ENCODE measurements at regions not wholly inside any gene's neighbourhood (a gene's known extent, or its start where the extent isn't known, plus 50 kb on each side); places are given as distances from the start of the nearest gene placed in this dataset.

GRCh38 chr9:20092561-20092960 lies 303.7 kb upstream of the SLC24A2 start:
- H3K9me3 ChIP-seq (replicated peaks; ENCODE audit: control insufficient read depth, low read depth, low read length) = peaks cover 2% of the 10 kb centered on the region
- no peak for DNase-seq
- WGBS (ENCODE audit: insufficient coverage) = no CpG with 5 or more reads among the region's 1 CpG

GRCh38 chr9:20087481-20087880 lies 298.6 kb upstream of the SLC24A2 start:
- Histone ChIP-seq H3K36me3 (ENCODE audit: control insufficient read depth, insufficient read depth, low read length) (no peaks in the 10 kb centered on the region), H3K9me3 (replicated peaks; ENCODE audit: control insufficient read depth, low read depth, low read length) (no peaks in the 10 kb centered on the region), H3K27me3 (ENCODE audit: control insufficient read depth, insufficient read depth, low read length) (no peaks in the 10 kb centered on the region), H3K4me1 (ENCODE audit: control insufficient read depth, insufficient read depth, low read length) (no peaks in the 10 kb centered on the region), H3K4me3 (ENCODE audit: low read length) (no peak overlapping the region), H3K27ac (ENCODE audit: low read length) (no peak overlapping the region)
- peak; percentile 48 for DNase-seq
- 100% methylated on average over 1 of the region's 1 CpG for WGBS (ENCODE audit: insufficient coverage)

More at GRCh38 chr9:20092561-20092960, 303.7 kb upstream of the SLC24A2 start:
- Histone ChIP-seq H3K4me3 (ENCODE audit: low read length) (no peak overlapping the region), H3K27ac (ENCODE audit: low read length) (no peak overlapping the region), H3K36me3 (ENCODE audit: control insufficient read depth, insufficient read depth, low read length) (no peaks in the 10 kb centered on the region), H3K4me1 (ENCODE audit: control insufficient read depth, insufficient read depth, low read length) (no peaks in the 10 kb centered on the region), H3K27me3 (ENCODE audit: control insufficient read depth, insufficient read depth, low read length) (no peaks in the 10 kb centered on the region)

GRCh38 chr9:20085842-20086241 lies 297.0 kb upstream of the SLC24A2 start:
- no peak for DNase-seq
- H3K27ac ChIP-seq (ENCODE audit: low read length) = no peak overlapping the region
- H3K4me3 ChIP-seq (ENCODE audit: low read length) = no peak overlapping the region
- no peaks in the 10 kb centered on the region for H3K4me1 ChIP-seq (ENCODE audit: control insufficient read depth, insufficient read depth, low read length)
- H3K27me3 ChIP-seq (ENCODE audit: control insufficient read depth, insufficient read depth, low read length) = no peaks in the 10 kb centered on the region
- no peaks in the 10 kb centered on the region for H3K36me3 ChIP-seq (ENCODE audit: control insufficient read depth, insufficient read depth, low read length)
- no CpG with 5 or more reads among the region's 1 CpG for WGBS (ENCODE audit: insufficient coverage)
- H3K9me3 ChIP-seq (replicated peaks; ENCODE audit: control insufficient read depth, low read depth, low read length) = no peaks in the 10 kb centered on the region

GRCh38 chr9:20084125-20084524 lies 295.3 kb upstream of the SLC24A2 start:
- WGBS (ENCODE audit: insufficient coverage) = 18% methylated on average over 1 of the region's 2 CpGs
- DNase-seq = no peak
- Histone ChIP-seq H3K4me3 (ENCODE audit: low read length) (no peak overlapping the region), H3K36me3 (ENCODE audit: control insufficient read depth, insufficient read depth, low read length) (no peaks in the 10 kb centered on the region), H3K9me3 (replicated peaks; ENCODE audit: control insufficient read depth, low read depth, low read length) (no peaks in the 10 kb centered on the region), H3K27ac (ENCODE audit: low read length) (no peak overlapping the region), H3K27me3 (ENCODE audit: control insufficient read depth, insufficient read depth, low read length) (no peaks in the 10 kb centered on the region), H3K4me1 (ENCODE audit: control insufficient read depth, insufficient read depth, low read length) (no peaks in the 10 kb centered on the region)

- DNase-seq = no peak
- Histone ChIP-seq H3K36me3 (ENCODE audit: control insufficient read depth, insufficient read depth, low read length) (no peaks in the 10 kb centered on the region), H3K9me3 (replicated peaks; ENCODE audit: control insufficient read depth, low read depth, low read length) (no peaks in the 10 kb centered on the region), H3K4me3 (ENCODE audit: low read length) (no peak overlapping the region), H3K27ac (ENCODE audit: low read length) (no peak overlapping the region), H3K4me1 (ENCODE audit: control insufficient read depth, insufficient read depth, low read length) (no peaks in the 10 kb centered on the region), H3K27me3 (ENCODE audit: control insufficient read depth, insufficient read depth, low read length) (no peaks in the 10 kb centered on the region)
- WGBS (ENCODE audit: insufficient coverage) = no CpG with 5 or more reads among the region's 4 CpGs
These were observed 294.6 kb upstream of the SLC24A2 start for GRCh38 chr9:20083390-20083789.

GRCh38 chr9:20082831-20083230 lies 294.0 kb upstream of the SLC24A2 start:
- Histone ChIP-seq H3K27me3 (ENCODE audit: control insufficient read depth, insufficient read depth, low read length) (no peaks in the 10 kb centered on the region), H3K4me1 (ENCODE audit: control insufficient read depth, insufficient read depth, low read length) (no peaks in the 10 kb centered on the region), H3K27ac (ENCODE audit: low read length) (no peak overlapping the region), H3K4me3 (ENCODE audit: low read length) (no peak overlapping the region), H3K9me3 (replicated peaks; ENCODE audit: control insufficient read depth, low read depth, low read length) (no peaks in the 10 kb centered on the region), H3K36me3 (ENCODE audit: control insufficient read depth, insufficient read depth, low read length) (no peaks in the 10 kb centered on the region)
- no CpG with 5 or more reads among the region's 1 CpG for WGBS (ENCODE audit: insufficient coverage)
- DNase-seq = no peak

- no peak overlapping the region for H3K27ac ChIP-seq (ENCODE audit: low read length)
- no peaks in the 10 kb centered on the region for H3K27me3 ChIP-seq (ENCODE audit: control insufficient read depth, insufficient read depth, low read length)
- no peaks in the 10 kb centered on the region for H3K9me3 ChIP-seq (replicated peaks; ENCODE audit: control insufficient read depth, low read depth, low read length)
- H3K4me1 ChIP-seq (ENCODE audit: control insufficient read depth, insufficient read depth, low read length) = no peaks in the 10 kb centered on the region
- H3K4me3 ChIP-seq (ENCODE audit: low read length) = no peak overlapping the region
- WGBS (ENCODE audit: insufficient coverage) = 78% methylated on average over 2 of the region's 3 CpGs
- DNase-seq = no peak
- H3K36me3 ChIP-seq (ENCODE audit: control insufficient read depth, insufficient read depth, low read length) = no peaks in the 10 kb centered on the region
These were observed 293.6 kb upstream of the SLC24A2 start for GRCh38 chr9:20082406-20082805.

- Histone ChIP-seq H3K4me3 (ENCODE audit: low read length) (no peak overlapping the region), H3K4me1 (ENCODE audit: control insufficient read depth, insufficient read depth, low read length) (no peaks in the 10 kb centered on the region), H3K36me3 (ENCODE audit: control insufficient read depth, insufficient read depth, low read length) (no peaks in the 10 kb centered on the region), H3K27ac (ENCODE audit: low read length) (no peak overlapping the region), H3K27me3 (ENCODE audit: control insufficient read depth, insufficient read depth, low read length) (no peaks in the 10 kb centered on the region), H3K9me3 (replicated peaks; ENCODE audit: control insufficient read depth, low read depth, low read length) (no peaks in the 10 kb centered on the region)
- no peak for DNase-seq
These were observed 289.4 kb upstream of the SLC24A2 start for GRCh38 chr9:20078246-20078645.

- DNase-seq = no peak
- no peaks in the 10 kb centered on the region for H3K36me3 ChIP-seq (ENCODE audit: control insufficient read depth, insufficient read depth, low read length)
- H3K27me3 ChIP-seq (ENCODE audit: control insufficient read depth, insufficient read depth, low read length) = no peaks in the 10 kb centered on the region
- H3K9me3 ChIP-seq (replicated peaks; ENCODE audit: control insufficient read depth, low read depth, low read length) = no peaks in the 10 kb centered on the region
- no peaks in the 10 kb centered on the region for H3K4me1 ChIP-seq (ENCODE audit: control insufficient read depth, insufficient read depth, low read length)
- H3K27ac ChIP-seq (ENCODE audit: low read length) = no peak overlapping the region
- H3K4me3 ChIP-seq (ENCODE audit: low read length) = no peak overlapping the region
- no CpG with 5 or more reads among the region's 1 CpG for WGBS (ENCODE audit: insufficient coverage)
These were observed 285.5 kb upstream of the SLC24A2 start for GRCh38 chr9:20074291-20074690.

GRCh38 chr9:20070336-20070735 lies 281.5 kb upstream of the SLC24A2 start:
- no peak for DNase-seq
- 83% methylated on average over 1 of the region's 3 CpGs for WGBS (ENCODE audit: insufficient coverage)
- Histone ChIP-seq H3K27me3 (ENCODE audit: control insufficient read depth, insufficient read depth, low read length) (no peaks in the 10 kb centered on the region), H3K4me3 (ENCODE audit: low read length) (no peak overlapping the region), H3K4me1 (ENCODE audit: control insufficient read depth, insufficient read depth, low read length) (peaks cover under 1% of the 10 kb centered on the region), H3K27ac (ENCODE audit: low read length) (no peak overlapping the region), H3K36me3 (ENCODE audit: control insufficient read depth, insufficient read depth, low read length) (no peaks in the 10 kb centered on the region), H3K9me3 (replicated peaks; ENCODE audit: control insufficient read depth, low read depth, low read length) (no peaks in the 10 kb centered on the region)
